SK-N-SH (cell line): ENCODE measurements at regions not wholly inside any gene's neighbourhood (a gene's known extent, or its start where the extent isn't known, plus 50 kb on each side); places are given as distances from the start of the nearest gene placed in this dataset.

Experiments
- CHD2 ChIP-seq: fragments of 150-350 bp; IDR thresholded peaks from 2 replicates; pipeline ENCODE4 v1.6.1; 2018; ENCODE audit warnings: low read length; ENCODE audit not compliant: partially characterized antibody
- CTCF ChIP-seq: fragments of 200-600 bp; sonication (generic); IDR thresholded peaks from 2 replicates; pipeline ENCODE4 v1.6.1; 2017; ENCODE audit warnings: antibody characterized with exemption, mild to moderate bottlenecking, moderate library complexity
- POLR2AphosphoS5 ChIP-seq: IDR thresholded peaks from 2 replicates; pipeline ENCODE4 v1.6.1; 2012; ENCODE audit warnings: low read depth, low read length
- RCOR1 ChIP-seq: fragments of 150-350 bp; IDR thresholded peaks from 2 replicates; pipeline ENCODE4 v1.6.1; 2017; ENCODE audit warnings: antibody characterized with exemption, low read length
- REST ChIP-seq: IDR thresholded peaks from 2 replicates; pipeline ENCODE4 v1.6.1; 2012; ENCODE audit warnings: mild to moderate bottlenecking, low read depth, low read length, moderate library complexity

- no peak for TF ChIP-seq POLR2AphosphoS5
- no peak for TF ChIP-seq CHD2
- no peak for TF ChIP-seq CTCF
- no peak for TF ChIP-seq REST
- no peak for TF ChIP-seq RCOR1
Observed at GRCh38 chr6:168210239-168211105, 109.1 kb downstream of the DACT2 start.
